Lower leg skin (tissue), 3 donors: ENCODE measurements at regions not wholly inside any gene's neighbourhood (a gene's known extent, or its start where the extent isn't known, plus 50 kb on each side); places are given as distances from the start of the nearest gene placed in this dataset.
"Not testable (repeated sequence)": the region's sequence is repeated elsewhere in the genome, so short reads cannot be mapped to it uniquely, and the experiment has no call there.

Source experiments
- CTCF ChIP-seq, 3 donors: fragments of 450-650 bp; IDR thresholded peaks; one replicate each; pipeline ENCODE4 v1.5.1; 2016; ENCODE audit warnings: antibody characterized with exemption in 3 of 3, mild to moderate bottlenecking in 3 of 3, moderate library complexity in 2 of 3
- POLR2A ChIP-seq, 2 donors: fragments of 450-650 bp; IDR thresholded peaks; one replicate each; pipeline ENCODE4 v1.6.1; 2016 to 2017; ENCODE audit warnings: antibody characterized with exemption in 2 of 2, mild to moderate bottlenecking in 1 of 2, moderate library complexity in 1 of 2

- not testable (repeated sequence) for TF ChIP-seq CTCF, POLR2A (IDR thresholded peaks at IDR 0.05)
These were observed 137.7 kb upstream of the NBPF26 start for GRCh38 chr1:120586053-120586452.
